ENCODE measurements at regions not wholly inside any gene's neighbourhood (a gene's known extent, or its start where the extent isn't known, plus 50 kb on each side); places are given as distances from the start of the nearest gene placed in this dataset.

GRCh38 chr22:22127100-22127499 is 117.5 kb upstream of the VPREB1 start:
- H3K4me3 ChIP-seq (ENCODE audit: low read depth, poor library complexity, severe bottlenecking) = no peak overlapping the region
- no peak for TF ChIP-seq CTCF (IDR thresholded peaks at IDR 0.05)
- no peak for TF ChIP-seq POLR2A (IDR thresholded peaks at IDR 0.05)
- intact Hi-C loops (cut with DNase I; ENCODE audit: low total_unique reads) = no loop called here
- 84 to 87% methylated on average over 5 of the region's 5 CpGs for WGBS, 2 donors
- DNase-seq (ENCODE audit: low spot score in 2 of 2) = no peak

- no peak for TF ChIP-seq CTCF (IDR thresholded peaks at IDR 0.05)
- TF ChIP-seq POLR2A (IDR thresholded peaks at IDR 0.05) = no peak
- DNase-seq (ENCODE audit: low spot score in 2 of 2) = no peak
- H3K4me3 ChIP-seq (ENCODE audit: low read depth, poor library complexity, severe bottlenecking) = no peak overlapping the region
- WGBS, 2 donors = 72 to 83% methylated on average over 21 to 24 of the region's 24 CpGs
- intact Hi-C loops (cut with DNase I; ENCODE audit: low total_unique reads) = no loop called here
These were observed 118.8 kb upstream of the VPREB1 start for GRCh38 chr22:22125579-22126468.

GRCh38 chr22:22125028-22125578 is 119.5 kb upstream of the VPREB1 start:
- intact Hi-C loops (cut with DNase I; ENCODE audit: low total_unique reads) = no loop called here
- no peak overlapping the region for H3K4me3 ChIP-seq (ENCODE audit: low read depth, poor library complexity, severe bottlenecking)
- WGBS, 2 donors = 79 to 89% methylated on average over 19 of the region's 19 CpGs
- TF ChIP-seq POLR2A (IDR thresholded peaks at IDR 0.05) = no peak
- TF ChIP-seq CTCF (IDR thresholded peaks at IDR 0.05) = no peak
- DNase-seq (ENCODE audit: low spot score in 2 of 2) = no peak

GRCh38 chr22:22124374-22124773 is 120.2 kb upstream of the VPREB1 start:
- WGBS, 2 donors = 81 to 86% methylated on average over 10 to 11 of the region's 12 CpGs
- TF ChIP-seq POLR2A (IDR thresholded peaks at IDR 0.05) (no peak), CTCF (IDR thresholded peaks at IDR 0.05) (no peak)
- intact Hi-C loops (cut with DNase I; ENCODE audit: low total_unique reads) = no loop called here
- no peak overlapping the region for H3K4me3 ChIP-seq (ENCODE audit: low read depth, poor library complexity, severe bottlenecking)
- no peak for DNase-seq (ENCODE audit: low spot score in 2 of 2)

GRCh38 chr22:22123960-22124278 is 120.7 kb upstream of the VPREB1 start:
- DNase-seq (ENCODE audit: low spot score in 2 of 2) = no peak
- intact Hi-C loops (cut with DNase I; ENCODE audit: low total_unique reads) = no loop called here
- TF ChIP-seq POLR2A (IDR thresholded peaks at IDR 0.05) (no peak), CTCF (IDR thresholded peaks at IDR 0.05) (no peak)
- WGBS, 2 donors = 87 to 89% methylated on average over 15 of the region's 15 CpGs
- no peak overlapping the region for H3K4me3 ChIP-seq (ENCODE audit: low read depth, poor library complexity, severe bottlenecking)

Data from lower leg skin (tissue), 4 donors.